ENCODE measurements at regions not wholly inside any gene's neighbourhood (a gene's known extent, or its start where the extent isn't known, plus 50 kb on each side); places are given as distances from the start of the nearest gene placed in this dataset.

- TF ChIP-seq, protein P1, sequence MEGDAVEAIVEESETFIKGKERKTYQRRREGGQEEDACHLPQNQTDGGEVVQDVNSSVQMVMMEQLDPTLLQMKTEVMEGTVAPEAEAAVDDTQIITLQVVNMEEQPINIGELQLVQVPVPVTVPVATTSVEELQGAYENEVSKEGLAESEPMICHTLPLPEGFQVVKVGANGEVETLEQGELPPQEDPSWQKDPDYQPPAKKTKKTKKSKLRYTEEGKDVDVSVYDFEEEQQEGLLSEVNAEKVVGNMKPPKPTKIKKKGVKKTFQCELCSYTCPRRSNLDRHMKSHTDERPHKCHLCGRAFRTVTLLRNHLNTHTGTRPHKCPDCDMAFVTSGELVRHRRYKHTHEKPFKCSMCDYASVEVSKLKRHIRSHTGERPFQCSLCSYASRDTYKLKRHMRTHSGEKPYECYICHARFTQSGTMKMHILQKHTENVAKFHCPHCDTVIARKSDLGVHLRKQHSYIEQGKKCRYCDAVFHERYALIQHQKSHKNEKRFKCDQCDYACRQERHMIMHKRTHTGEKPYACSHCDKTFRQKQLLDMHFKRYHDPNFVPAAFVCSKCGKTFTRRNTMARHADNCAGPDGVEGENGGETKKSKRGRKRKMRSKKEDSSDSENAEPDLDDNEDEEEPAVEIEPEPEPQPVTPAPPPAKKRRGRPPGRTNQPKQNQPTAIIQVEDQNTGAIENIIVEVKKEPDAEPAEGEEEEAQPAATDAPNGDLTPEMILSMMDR (IDR thresholded peaks at IDR 0.05; ENCODE audit: insufficient read depth, low read depth, low read length): no peak
- ChIA-PET CTCF (interaction anchor here (1.2 to 2.0 kb wide), 2 partner anchors 11 to 306 kb away, joined by 3 to 4 read pairs; no protein-coding TSS in a partner anchor), POLR2A (no interaction called here)
- no peak for DNase-seq (ENCODE audit: low read depth)
- H3K27me3 ChIP-seq (ENCODE audit: control insufficient read depth, insufficient read depth, low read length): no peaks in the 10 kb centered on the region
- no peak overlapping the region for H3K4me3 ChIP-seq (ENCODE audit: low read depth, low read length)
- H3K36me3 ChIP-seq (ENCODE audit: control insufficient read depth, insufficient read depth, low read length): no peaks in the 10 kb centered on the region
Observed at GRCh38 chr12:76704693-76705092, 59.2 kb upstream of the ZDHHC17 start.

- Histone ChIP-seq H3K36me3 (ENCODE audit: control insufficient read depth, insufficient read depth, low read length) (no peaks in the 10 kb centered on the region), H3K4me3 (ENCODE audit: low read depth, low read length) (no peak overlapping the region), H3K27me3 (ENCODE audit: control insufficient read depth, insufficient read depth, low read length) (no peaks in the 10 kb centered on the region)
- ChIA-PET POLR2A (interaction anchor here (0.5 kb wide), 1 partner anchor 135 kb away, joined by 5 read pairs; no protein-coding TSS in a partner anchor), CTCF (interaction anchor here (0.6 to 1.2 kb wide), 5 partner anchors 9 to 127 kb away, joined by 3 to 4 read pairs (median 3); no protein-coding TSS in a partner anchor)
- no peak for DNase-seq (ENCODE audit: low read depth)
- TF ChIP-seq, protein P1 (IDR thresholded peaks at IDR 0.05; ENCODE audit: insufficient read depth, low read depth, low read length): no peak
Observed at GRCh38 chr12:76706101-76706500, 57.8 kb upstream of the ZDHHC17 start.

DNA sequence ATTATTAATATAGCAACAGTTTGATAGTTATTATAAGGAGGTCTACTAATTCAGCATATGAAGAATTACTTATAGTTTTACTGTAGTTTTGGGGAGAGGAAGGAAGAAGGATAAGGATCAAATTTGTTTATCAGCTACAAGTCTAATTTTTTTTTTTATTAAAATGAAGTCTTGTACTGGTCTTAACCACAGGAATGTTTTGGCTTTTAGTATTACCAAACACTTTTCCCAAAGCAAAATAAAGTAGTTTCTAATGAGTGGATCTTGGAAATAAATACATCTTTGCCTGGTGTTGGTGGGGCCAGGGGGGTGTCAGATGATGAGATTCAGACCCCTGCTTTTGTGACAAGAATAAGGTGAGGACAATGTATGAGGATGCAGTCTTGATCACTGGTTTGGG, 57.2 kb upstream of the ZDHHC17 start:
- TF ChIP-seq, protein P1 (IDR thresholded peaks at IDR 0.05; ENCODE audit: insufficient read depth, low read depth, low read length): no peak
- ChIA-PET CTCF (interaction anchor here (0.5 to 1.2 kb wide), 5 partner anchors 14 to 256 kb away, joined by 3 to 4 read pairs (median 3); no protein-coding TSS in a partner anchor), POLR2A (no interaction called here)
- no peaks in the 10 kb centered on the region for H3K27me3 ChIP-seq (ENCODE audit: control insufficient read depth, insufficient read depth, low read length)
- H3K4me3 ChIP-seq (ENCODE audit: low read depth, low read length): no peak overlapping the region
- H3K36me3 ChIP-seq (ENCODE audit: control insufficient read depth, insufficient read depth, low read length): no peaks in the 10 kb centered on the region
- no peak for DNase-seq (ENCODE audit: low read depth)

- TF ChIP-seq, protein P1 (IDR thresholded peaks at IDR 0.05; ENCODE audit: insufficient read depth, low read depth, low read length): no peak
- no peak for DNase-seq (ENCODE audit: low read depth)
- Histone ChIP-seq H3K36me3 (ENCODE audit: control insufficient read depth, insufficient read depth, low read length) (no peaks in the 10 kb centered on the region), H3K27me3 (ENCODE audit: control insufficient read depth, insufficient read depth, low read length) (no peaks in the 10 kb centered on the region), H3K4me3 (ENCODE audit: low read depth, low read length) (no peak overlapping the region)
- ChIA-PET POLR2A (no interaction called here), CTCF (no interaction called here)
Observed at GRCh38 chr12:76707772-76708171, 56.1 kb upstream of the ZDHHC17 start.

DNA sequence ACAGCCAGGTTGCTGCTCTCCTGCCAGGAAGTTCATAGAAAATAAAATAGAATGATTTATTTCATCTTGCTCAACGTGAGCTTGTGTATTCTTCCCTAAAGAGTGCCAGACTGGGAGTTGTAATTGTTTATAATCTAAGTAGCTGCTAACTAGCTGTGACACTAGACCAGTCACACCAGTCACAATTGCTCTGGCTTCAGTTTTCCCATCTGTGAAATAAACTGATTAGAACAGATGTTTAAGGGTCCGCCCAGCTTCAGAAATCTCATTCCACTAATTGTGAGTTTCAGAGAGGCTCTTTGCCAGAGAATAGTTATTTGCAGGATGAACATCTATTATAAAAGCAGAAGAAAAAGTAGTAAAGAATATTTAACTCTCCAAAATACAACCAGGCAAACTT, 55.6 kb upstream of the ZDHHC17 start:
- CTCF ChIA-PET: no interaction called here
- Histone ChIP-seq H3K4me3 (ENCODE audit: low read depth, low read length) (no peak overlapping the region), H3K27me3 (ENCODE audit: control insufficient read depth, insufficient read depth, low read length) (no peaks in the 10 kb centered on the region), H3K36me3 (ENCODE audit: control insufficient read depth, insufficient read depth, low read length) (no peaks in the 10 kb centered on the region)
- DNase-seq (ENCODE audit: low read depth): no peak
- TF ChIP-seq, protein P1 (IDR thresholded peaks at IDR 0.05; ENCODE audit: insufficient read depth, low read depth, low read length): no peak
- POLR2A ChIA-PET: no interaction called here
